Brain microvascular endothelial cell (primary cell): ENCODE measurements at regions not wholly inside any gene's neighbourhood (a gene's known extent, or its start where the extent isn't known, plus 50 kb on each side); places are given as distances from the start of the nearest gene placed in this dataset.

Experiments
- DNase-seq: peaks from one replicate; pipeline ENCODE4 v3.0.0-alpha.2; 2020
- H3K27ac ChIP-seq: fragments of 250-450 bp; sonication (Bioruptor Pico); 2 replicates; pipeline ENCODE4 v1.5.1; 2020; ENCODE audit warnings: mild to moderate bottlenecking, moderate library complexity
- H3K27me3 ChIP-seq: fragments of 250-450 bp; sonication (Bioruptor Pico); replicated peaks from 2 replicates; pipeline ENCODE4 v1.5.1; 2020; ENCODE audit warnings: mild to moderate bottlenecking
- H3K36me3 ChIP-seq: fragments of 250-450 bp; sonication (Bioruptor Pico); replicated peaks from 2 replicates; pipeline ENCODE4 v1.5.1; 2020; ENCODE audit warnings: mild to moderate bottlenecking
- H3K4me3 ChIP-seq: 2 replicates; pipeline ENCODE4 v1.5.1; 2011; ENCODE audit warnings: low read depth, mild to moderate bottlenecking, control low read depth, low read length, moderate library complexity
- CTCF ChIP-seq: IDR thresholded peaks from 2 replicates; pipeline ENCODE4 v1.5.1; 2011; ENCODE audit warnings: low read depth, mild to moderate bottlenecking, moderate library complexity, low read length, control low read depth, inconsistent platforms; ENCODE audit errors: missing control alignments
- in situ Hi-C: cut with HindIII; loops from 2 replicates; pipeline ENCODE4 v1.10.0; 2017; ENCODE audit warnings: low sequenced_read_pairs, low pct_ligation_motif_present

- TF ChIP-seq CTCF = no peak
- Histone ChIP-seq H3K27me3 (no peaks in the 10 kb centered on the region), H3K36me3 (no peaks in the 10 kb centered on the region), H3K4me3 (no peak overlapping the region), H3K27ac (no peak overlapping the region)
- DNase-seq = no peak
- in situ Hi-C loops = no loop called here
Measured at GRCh38 chr4:151569650-151570049, 160.7 kb downstream of the FHIP1A start.

GRCh38 chr4:151573474-151573873 lies 164.5 kb downstream of the FHIP1A start:
- no peak for TF ChIP-seq CTCF
- Histone ChIP-seq H3K36me3 (no peaks in the 10 kb centered on the region), H3K27ac (no peak overlapping the region), H3K27me3 (no peaks in the 10 kb centered on the region), H3K4me3 (no peak overlapping the region)
- in situ Hi-C loops = no loop called here
- DNase-seq = no peak

GRCh38 chr4:151573945-151574344 lies 165.0 kb downstream of the FHIP1A start:
- DNase-seq = peak; percentile 2
- H3K27me3 ChIP-seq = no peaks in the 10 kb centered on the region
- H3K27ac ChIP-seq = no peak overlapping the region
- no peaks in the 10 kb centered on the region for H3K36me3 ChIP-seq
- no peak for TF ChIP-seq CTCF
- H3K4me3 ChIP-seq = no peak overlapping the region
- in situ Hi-C loops = no loop called here

GRCh38 chr4:151574968-151575367 lies 166.0 kb downstream of the FHIP1A start:
- Histone ChIP-seq H3K36me3 (no peaks in the 10 kb centered on the region), H3K27me3 (no peaks in the 10 kb centered on the region), H3K27ac (no peak overlapping the region), H3K4me3 (no peak overlapping the region)
- in situ Hi-C loops = no loop called here
- TF ChIP-seq CTCF = no peak
- DNase-seq = no peak

GRCh38 chr4:151575646-151576045 lies 166.7 kb downstream of the FHIP1A start:
- in situ Hi-C loops = no loop called here
- Histone ChIP-seq H3K4me3 (no peak overlapping the region), H3K36me3 (no peaks in the 10 kb centered on the region), H3K27ac (no peak overlapping the region), H3K27me3 (no peaks in the 10 kb centered on the region)
- DNase-seq = no peak
- TF ChIP-seq CTCF = no peak

- no peak for DNase-seq
- H3K36me3 ChIP-seq = no peaks in the 10 kb centered on the region
- in situ Hi-C loops = no loop called here
- no peak overlapping the region for H3K27ac ChIP-seq
- no peak overlapping the region for H3K4me3 ChIP-seq
- H3K27me3 ChIP-seq = no peaks in the 10 kb centered on the region
- TF ChIP-seq CTCF = no peak
Measured at GRCh38 chr4:151576627-151577026, 167.7 kb downstream of the FHIP1A start.
